ENCODE measurements at regions not wholly inside any gene's neighbourhood (a gene's known extent, or its start where the extent isn't known, plus 50 kb on each side); places are given as distances from the start of the nearest gene placed in this dataset.

DNA sequence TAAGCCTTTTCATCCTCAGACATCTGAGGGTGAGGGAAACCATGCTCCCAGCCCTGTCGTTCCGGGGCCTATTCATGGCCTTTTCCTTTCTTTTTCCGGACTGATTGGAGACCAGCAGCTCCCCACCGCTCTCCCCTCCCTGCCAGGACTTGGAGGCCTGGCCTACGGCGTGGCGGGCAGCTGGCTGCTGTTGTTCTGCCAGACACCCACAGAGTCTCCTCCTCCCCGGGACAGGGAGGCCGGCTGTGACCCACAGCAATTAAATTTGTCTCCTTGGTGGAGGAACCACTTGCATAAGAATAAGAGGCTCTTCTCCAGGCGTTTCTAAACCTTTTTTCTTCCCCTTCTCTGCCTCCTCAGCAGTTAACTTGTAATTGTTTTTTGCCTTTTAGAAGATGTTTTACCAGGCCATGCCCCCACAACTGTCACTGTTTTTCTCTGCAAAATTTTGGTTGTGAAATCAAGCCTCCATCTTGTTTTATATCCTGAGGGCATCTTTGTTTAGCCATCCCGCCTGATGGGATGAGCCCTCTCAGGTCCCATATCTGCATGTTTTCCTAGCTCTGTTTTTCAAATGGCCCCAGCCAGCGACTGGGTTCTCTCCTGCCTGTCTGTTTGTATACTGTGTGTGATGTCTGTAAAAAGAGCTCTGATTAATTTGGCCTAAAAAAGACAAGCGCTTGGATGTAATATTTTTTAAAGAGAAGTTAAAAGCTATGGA lies 1060.0 kb upstream of the DDX18 start:
- TF ChIP-seq CTCF (IDR thresholded peaks at IDR 0.05) = no peak
- TF ChIP-seq POLR2AphosphoS5 (IDR thresholded peaks at IDR 0.05) = no peak
- no peak for TF ChIP-seq POLR2A (IDR thresholded peaks at IDR 0.05)
- TF ChIP-seq EP300 (IDR thresholded peaks at IDR 0.05) = no peak

Measured in gastroesophageal sphincter (tissue), 3 donors.